ENCODE measurements at regions not wholly inside any gene's neighbourhood (a gene's known extent, or its start where the extent isn't known, plus 50 kb on each side); places are given as distances from the start of the nearest gene placed in this dataset.

DNA sequence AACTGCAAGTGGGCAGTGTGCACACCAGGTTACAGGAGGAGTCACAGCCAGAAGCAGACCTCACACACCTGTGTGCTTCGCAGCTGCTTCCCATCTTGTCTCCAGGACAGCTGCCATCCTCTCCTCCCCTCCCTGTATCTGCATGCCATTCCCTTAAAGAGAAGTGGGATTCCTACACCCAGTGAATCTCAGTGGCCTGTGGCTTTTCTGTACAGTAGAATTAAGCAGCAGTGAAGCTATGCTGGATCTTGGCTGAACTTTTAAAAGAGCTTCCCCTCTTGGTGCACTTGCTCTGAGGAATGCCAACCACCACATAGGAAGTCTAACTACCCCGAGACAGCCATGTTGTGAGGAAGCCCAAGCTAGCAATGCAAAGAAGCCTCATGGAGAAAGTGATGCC is 236.5 kb upstream of the ZMIZ1 start:
- no peak for DNase-seq (ENCODE audit: low read depth)
- H3K4me3 ChIP-seq (ENCODE audit: low read depth, low read length), result no peak overlapping the region

DNA sequence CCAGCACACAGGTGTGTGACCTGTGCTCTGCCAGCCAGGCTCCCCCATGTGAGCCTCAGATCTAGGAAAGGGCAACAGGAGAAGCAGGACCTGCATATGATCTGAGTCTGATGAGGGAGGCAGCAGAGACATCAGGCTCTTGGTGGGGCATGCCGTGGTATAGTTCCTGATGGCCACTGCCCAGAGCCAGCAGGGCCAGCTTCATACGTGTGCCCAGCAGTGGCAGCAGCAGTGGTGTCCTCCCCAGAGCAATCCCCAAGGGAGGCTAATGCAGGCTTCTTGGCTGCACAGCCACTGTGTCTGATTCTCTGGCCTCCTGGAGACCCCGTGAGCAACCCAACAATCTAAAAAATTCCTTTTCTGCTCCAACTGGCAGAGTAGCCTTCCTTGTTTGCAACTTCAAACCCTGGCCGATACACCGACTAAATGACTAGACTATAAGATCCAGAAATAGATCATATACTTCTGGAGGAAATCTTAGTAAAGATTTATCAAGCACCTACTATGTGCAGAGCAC is 230.6 kb upstream of the ZMIZ1 start:
- H3K4me3 ChIP-seq (ENCODE audit: low read depth, low read length), result no peak overlapping the region
- TF ChIP-seq, protein P1, sequence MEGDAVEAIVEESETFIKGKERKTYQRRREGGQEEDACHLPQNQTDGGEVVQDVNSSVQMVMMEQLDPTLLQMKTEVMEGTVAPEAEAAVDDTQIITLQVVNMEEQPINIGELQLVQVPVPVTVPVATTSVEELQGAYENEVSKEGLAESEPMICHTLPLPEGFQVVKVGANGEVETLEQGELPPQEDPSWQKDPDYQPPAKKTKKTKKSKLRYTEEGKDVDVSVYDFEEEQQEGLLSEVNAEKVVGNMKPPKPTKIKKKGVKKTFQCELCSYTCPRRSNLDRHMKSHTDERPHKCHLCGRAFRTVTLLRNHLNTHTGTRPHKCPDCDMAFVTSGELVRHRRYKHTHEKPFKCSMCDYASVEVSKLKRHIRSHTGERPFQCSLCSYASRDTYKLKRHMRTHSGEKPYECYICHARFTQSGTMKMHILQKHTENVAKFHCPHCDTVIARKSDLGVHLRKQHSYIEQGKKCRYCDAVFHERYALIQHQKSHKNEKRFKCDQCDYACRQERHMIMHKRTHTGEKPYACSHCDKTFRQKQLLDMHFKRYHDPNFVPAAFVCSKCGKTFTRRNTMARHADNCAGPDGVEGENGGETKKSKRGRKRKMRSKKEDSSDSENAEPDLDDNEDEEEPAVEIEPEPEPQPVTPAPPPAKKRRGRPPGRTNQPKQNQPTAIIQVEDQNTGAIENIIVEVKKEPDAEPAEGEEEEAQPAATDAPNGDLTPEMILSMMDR (IDR thresholded peaks at IDR 0.05; ENCODE audit: insufficient read depth, low read depth, low read length, missing control alignments), result no peak
- no peak for DNase-seq (ENCODE audit: low read depth)

More for the DNA sequence above, 236.5 kb upstream of the ZMIZ1 start:
- TF ChIP-seq, protein P1 (IDR thresholded peaks at IDR 0.05; ENCODE audit: insufficient read depth, low read depth, low read length, missing control alignments), result no peak

DNA sequence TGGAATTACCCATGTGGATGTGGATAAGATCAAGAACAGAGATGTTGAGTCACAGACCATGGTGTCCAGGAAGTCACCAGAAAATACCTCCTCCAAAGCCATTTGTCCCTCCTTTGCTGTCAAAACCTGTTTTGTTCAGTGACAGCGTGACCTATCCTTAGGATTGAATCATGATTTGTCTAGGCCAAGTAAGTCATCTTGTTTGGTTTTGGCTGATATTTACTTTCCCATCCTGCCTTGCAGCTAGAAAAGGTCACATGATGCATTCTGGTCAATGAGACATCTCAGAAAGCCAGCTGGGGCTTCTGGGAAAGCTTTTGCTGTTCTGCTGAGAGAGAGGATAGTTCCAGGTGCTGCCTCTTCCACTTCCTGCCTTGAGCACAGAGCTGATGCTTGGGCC is 225.3 kb upstream of the ZMIZ1 start:
- TF ChIP-seq, protein P1 (IDR thresholded peaks at IDR 0.05; ENCODE audit: insufficient read depth, low read depth, low read length, missing control alignments), result no peak
- DNase-seq (ENCODE audit: low read depth), result no peak
- no peak overlapping the region for H3K4me3 ChIP-seq (ENCODE audit: low read depth, low read length)

DNA sequence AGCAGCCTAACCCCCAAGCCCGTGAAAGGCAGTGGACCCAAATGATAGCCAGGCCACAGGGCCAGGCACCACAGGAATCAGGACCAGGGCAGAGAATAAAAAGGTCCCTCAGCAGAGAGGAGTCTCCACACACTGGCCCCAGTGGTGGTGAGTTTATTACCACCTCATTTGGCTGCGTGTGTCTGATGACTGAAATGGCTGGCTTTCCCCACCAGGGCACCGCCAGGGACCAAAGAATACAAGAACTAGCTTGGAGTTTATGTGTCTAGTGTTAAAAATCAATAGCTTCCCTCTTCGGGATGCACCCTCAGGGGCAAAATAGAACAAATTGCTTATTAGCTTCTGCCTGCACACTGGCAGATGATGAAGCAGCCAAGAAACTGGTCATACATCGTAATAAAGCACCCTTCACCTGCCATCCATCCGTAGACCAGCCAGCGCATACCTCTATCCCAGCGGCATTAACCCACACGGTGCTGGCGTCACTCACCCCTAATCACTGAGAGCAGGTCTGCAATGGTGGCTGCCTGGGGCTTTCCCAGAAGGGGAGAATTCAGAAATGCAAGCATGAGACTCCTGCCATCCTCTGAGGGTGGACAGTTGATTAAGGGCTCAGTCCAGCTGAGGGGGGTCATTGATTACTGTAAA is 223.7 kb upstream of the ZMIZ1 start:
- DNase-seq (ENCODE audit: low read depth), result no peak
- no peak overlapping the region for H3K4me3 ChIP-seq (ENCODE audit: low read depth, low read length)
- TF ChIP-seq, protein P1 (IDR thresholded peaks at IDR 0.05; ENCODE audit: insufficient read depth, low read depth, low read length, missing control alignments), result no peak

DNA sequence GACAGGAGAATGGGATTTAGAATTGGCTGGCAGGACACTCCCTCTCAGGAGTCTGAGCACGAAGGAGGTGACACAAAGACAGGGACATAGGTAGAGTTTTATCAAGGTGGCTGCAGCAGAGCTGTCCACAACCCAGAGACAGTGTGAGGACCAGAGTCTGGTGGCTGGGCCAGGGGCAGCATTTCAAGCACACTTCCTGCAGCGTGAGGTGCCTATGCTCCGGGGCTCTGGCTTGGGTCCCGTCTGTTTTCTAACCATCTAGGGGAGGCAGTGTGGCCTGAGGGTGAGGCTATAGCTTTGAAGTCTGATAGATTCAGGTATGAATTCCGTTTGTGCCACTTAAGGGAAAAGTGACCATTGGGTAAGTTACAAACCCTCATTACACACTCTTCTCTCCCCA is 222.7 kb upstream of the ZMIZ1 start:
- DNase-seq (ENCODE audit: low read depth), result no peak
- no peak overlapping the region for H3K4me3 ChIP-seq (ENCODE audit: low read depth, low read length)
- TF ChIP-seq, protein P1 (IDR thresholded peaks at IDR 0.05; ENCODE audit: insufficient read depth, low read depth, low read length, missing control alignments), result no peak

DNA sequence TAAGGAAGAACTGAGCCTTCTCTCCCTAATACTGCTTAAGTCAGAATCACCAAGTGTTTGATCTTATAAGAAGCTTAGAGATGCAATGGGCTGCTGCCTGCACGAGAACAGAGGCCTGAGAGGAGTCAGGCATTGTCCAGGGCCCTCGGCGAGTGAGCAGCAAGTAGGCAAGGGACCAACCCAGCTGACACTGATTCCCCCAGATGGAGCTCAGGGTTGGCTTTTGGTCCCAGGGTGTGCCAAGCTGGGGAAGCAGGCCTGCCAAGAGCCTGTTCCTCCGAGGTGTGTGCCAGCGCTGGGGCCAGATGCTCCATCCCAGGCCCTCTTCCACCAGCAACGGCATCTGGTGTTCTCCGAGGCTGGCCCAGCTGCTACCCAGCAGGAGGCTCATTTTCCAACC is 222.0 kb upstream of the ZMIZ1 start:
- TF ChIP-seq, protein P1 (IDR thresholded peaks at IDR 0.05; ENCODE audit: insufficient read depth, low read depth, low read length, missing control alignments), result no peak
- DNase-seq (ENCODE audit: low read depth), result no peak
- no peak overlapping the region for H3K4me3 ChIP-seq (ENCODE audit: low read depth, low read length)

DNA sequence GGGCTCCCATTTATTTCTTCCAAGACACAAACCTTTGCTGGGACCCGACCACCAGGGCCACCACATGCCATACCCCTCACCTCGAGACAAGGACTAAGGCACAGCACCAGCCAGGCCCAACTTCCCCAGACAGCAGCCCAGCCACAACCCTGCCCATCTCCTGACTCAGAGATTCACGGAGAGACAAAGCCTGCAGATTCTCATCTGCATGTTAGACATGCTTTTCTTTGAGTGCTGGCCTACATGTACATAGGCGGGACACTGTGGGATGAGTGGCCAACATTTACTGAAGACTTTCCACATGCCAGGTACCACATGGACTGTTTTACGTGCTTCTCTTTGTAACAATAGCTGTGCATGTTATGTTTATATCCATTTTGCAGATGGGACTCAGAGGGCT is 221.3 kb upstream of the ZMIZ1 start:
- no peak overlapping the region for H3K4me3 ChIP-seq (ENCODE audit: low read depth, low read length)
- TF ChIP-seq, protein P1 (IDR thresholded peaks at IDR 0.05; ENCODE audit: insufficient read depth, low read depth, low read length, missing control alignments), result no peak
- DNase-seq (ENCODE audit: low read depth), result no peak

Data from GM12865 (cell line).